Right lobe of liver (tissue), 4 donors: ENCODE measurements at regions not wholly inside any gene's neighbourhood (a gene's known extent, or its start where the extent isn't known, plus 50 kb on each side); places are given as distances from the start of the nearest gene placed in this dataset.

Experiments
- POLR2A ChIP-seq: fragments of 450-650 bp; IDR thresholded peaks from one replicate; pipeline ENCODE4 v1.6.1; 2017; ENCODE audit warnings: antibody characterized with exemption, mild to moderate bottlenecking
- TF ChIP-seq, protein P1 (sequence below), 4 donors: fragments of 200-600 bp in 3 of 4; fragments of 450-650 bp in 1 of 4; IDR thresholded peaks; one replicate each; pipeline versions ENCODE4 v1.5.1 to v1.8.0; 2016 to 2022; ENCODE audit warnings: antibody characterized with exemption in 4 of 4, mild to moderate bottlenecking in 2 of 4
- donor health status: DM: no; HTN: no; CAD: no.
- donor health status: DM: no; HTN: no; CAD: no.
- donor health status: DM: no; HTN: yes; CAD: no.

DNA sequence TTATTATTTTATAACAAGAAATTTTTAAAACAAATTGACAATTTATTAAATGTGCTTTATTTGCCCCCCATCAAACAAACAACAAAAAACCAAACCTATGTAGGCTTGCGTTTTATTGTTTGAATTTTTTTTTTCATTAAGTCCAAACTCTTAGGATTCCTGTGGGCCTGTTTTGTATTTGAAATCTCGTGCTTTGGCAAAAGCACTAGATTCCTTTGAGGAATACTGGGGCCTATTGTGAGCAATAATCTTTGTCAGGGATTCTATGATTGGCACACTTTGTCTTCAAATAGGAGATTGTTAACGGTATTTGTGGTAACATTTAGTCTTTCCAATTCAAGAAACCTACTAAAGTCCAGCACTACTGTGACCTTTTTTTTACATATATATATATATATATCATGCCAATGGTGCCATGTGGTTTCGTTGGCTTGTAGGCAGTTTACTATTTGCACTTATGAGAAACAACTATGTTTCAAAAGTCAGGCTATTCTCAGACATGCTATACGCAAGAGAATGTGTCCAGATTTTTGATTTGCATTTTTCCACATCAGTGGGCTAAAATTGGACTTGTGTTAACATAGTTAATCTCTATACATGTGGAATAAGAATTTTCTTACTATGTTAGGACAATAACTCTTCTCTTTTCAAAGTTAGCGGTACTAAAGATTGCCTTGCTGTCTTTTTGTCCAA is 70.4 kb upstream of the GREM2 start:
- no peak for TF ChIP-seq POLR2A
- TF ChIP-seq, protein P1, sequence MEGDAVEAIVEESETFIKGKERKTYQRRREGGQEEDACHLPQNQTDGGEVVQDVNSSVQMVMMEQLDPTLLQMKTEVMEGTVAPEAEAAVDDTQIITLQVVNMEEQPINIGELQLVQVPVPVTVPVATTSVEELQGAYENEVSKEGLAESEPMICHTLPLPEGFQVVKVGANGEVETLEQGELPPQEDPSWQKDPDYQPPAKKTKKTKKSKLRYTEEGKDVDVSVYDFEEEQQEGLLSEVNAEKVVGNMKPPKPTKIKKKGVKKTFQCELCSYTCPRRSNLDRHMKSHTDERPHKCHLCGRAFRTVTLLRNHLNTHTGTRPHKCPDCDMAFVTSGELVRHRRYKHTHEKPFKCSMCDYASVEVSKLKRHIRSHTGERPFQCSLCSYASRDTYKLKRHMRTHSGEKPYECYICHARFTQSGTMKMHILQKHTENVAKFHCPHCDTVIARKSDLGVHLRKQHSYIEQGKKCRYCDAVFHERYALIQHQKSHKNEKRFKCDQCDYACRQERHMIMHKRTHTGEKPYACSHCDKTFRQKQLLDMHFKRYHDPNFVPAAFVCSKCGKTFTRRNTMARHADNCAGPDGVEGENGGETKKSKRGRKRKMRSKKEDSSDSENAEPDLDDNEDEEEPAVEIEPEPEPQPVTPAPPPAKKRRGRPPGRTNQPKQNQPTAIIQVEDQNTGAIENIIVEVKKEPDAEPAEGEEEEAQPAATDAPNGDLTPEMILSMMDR (IDR thresholded peaks at IDR 0.05), result no peak
